Left ventricle myocardium inferior (tissue), 1 donor: ENCODE measurements at regions not wholly inside any gene's neighbourhood (a gene's known extent, or its start where the extent isn't known, plus 50 kb on each side); places are given as distances from the start of the nearest gene placed in this dataset.

Experiments used
- DNase-seq: peaks from one replicate; pipeline ENCODE4 v3.0.0-alpha.2; 2020
- H3K27ac ChIP-seq: fragments of 200-600 bp; replicated peaks from 2 replicates; pipeline ENCODE4 v1.8.0; 2021
- H3K27me3 ChIP-seq: fragments of 200-600 bp; 2 replicates; pipeline ENCODE4 v1.8.0; 2021; ENCODE audit warnings: low read depth
- H3K36me3 ChIP-seq: fragments of 200-600 bp; 2 replicates; pipeline ENCODE4 v1.8.0; 2021
- H3K4me1 ChIP-seq: fragments of 200-600 bp; 2 replicates; pipeline ENCODE4 v1.8.0; 2021
- H3K4me3 ChIP-seq: fragments of 200-600 bp; 2 replicates; pipeline ENCODE4 v1.8.0; 2021; ENCODE audit warnings: mild to moderate bottlenecking, moderate library complexity
- H3K9me3 ChIP-seq: fragments of 200-600 bp; replicated peaks from 2 replicates; pipeline ENCODE4 v1.8.0; 2021
- CTCF ChIP-seq: fragments of 200-600 bp; IDR thresholded peaks from 2 replicates; pipeline ENCODE4 v1.8.0; 2021; ENCODE audit warnings: antibody characterized with exemption, mild to moderate bottlenecking, borderline replicate concordance
- intact Hi-C: fragments of 100-400 bp; cut with micrococcal nuclease; formaldehyde crosslinking; loops from one replicate; pipeline ENCODE4 v1.11.0; 2022
- donor health status: DM: no; HTN: yes; CAD: no; lungs with severe emphysema.

GRCh38 chr3:34002569-34003100 is 204.2 kb downstream of the PDCD6IP start:
- Histone ChIP-seq H3K27me3 (peaks cover 13% of the 10 kb centered on the region), H3K4me1 (no peaks in the 10 kb centered on the region), H3K9me3 (no peaks in the 10 kb centered on the region), H3K4me3 (no peak overlapping the region), H3K27ac (no peak overlapping the region), H3K36me3 (no peaks in the 10 kb centered on the region)
- intact Hi-C loops: no loop called here
- no peak for TF ChIP-seq CTCF
- no peak for DNase-seq

GRCh38 chr3:34005886-34006285 is 207.5 kb downstream of the PDCD6IP start:
- intact Hi-C loops: no loop called here
- Histone ChIP-seq H3K27ac (no peak overlapping the region), H3K4me3 (no peak overlapping the region), H3K4me1 (no peaks in the 10 kb centered on the region), H3K36me3 (no peaks in the 10 kb centered on the region), H3K9me3 (no peaks in the 10 kb centered on the region), H3K27me3 (peaks cover 13% of the 10 kb centered on the region)
- DNase-seq: no peak
- TF ChIP-seq CTCF: no peak

DNA sequence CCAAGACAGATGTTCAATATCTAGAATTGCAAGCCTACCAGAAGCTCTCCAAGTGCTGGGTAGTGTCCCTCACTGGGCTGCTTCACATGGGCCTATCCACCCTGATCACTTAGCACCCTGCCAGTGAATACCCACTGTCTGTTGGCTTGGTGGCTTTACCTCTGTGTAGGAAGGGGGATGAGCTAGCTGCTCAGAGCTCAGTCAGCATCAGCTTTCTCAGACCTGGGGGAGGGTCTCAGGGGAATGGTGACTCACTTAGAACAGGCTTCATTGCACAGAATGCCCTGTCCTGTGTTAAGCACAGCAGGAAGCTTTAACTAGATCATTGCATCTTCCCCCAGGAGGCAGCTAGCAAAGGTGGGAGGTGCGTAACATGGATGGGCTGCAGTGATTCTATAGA is 209.8 kb downstream of the PDCD6IP start:
- Histone ChIP-seq H3K27ac (no peak overlapping the region), H3K36me3 (no peaks in the 10 kb centered on the region), H3K4me3 (no peak overlapping the region), H3K9me3 (no peaks in the 10 kb centered on the region), H3K27me3 (peaks cover 13% of the 10 kb centered on the region), H3K4me1 (no peaks in the 10 kb centered on the region)
- no peak for TF ChIP-seq CTCF
- intact Hi-C loops: no loop called here
- DNase-seq: no peak

- Histone ChIP-seq H3K4me3 (no peak overlapping the region), H3K27ac (no peak overlapping the region), H3K27me3 (peaks cover 11% of the 10 kb centered on the region), H3K4me1 (no peaks in the 10 kb centered on the region), H3K36me3 (no peaks in the 10 kb centered on the region), H3K9me3 (no peaks in the 10 kb centered on the region)
- no peak for DNase-seq
- TF ChIP-seq CTCF: no peak
- intact Hi-C loops: no loop called here
Observed at GRCh38 chr3:34008836-34009809, 210.7 kb downstream of the PDCD6IP start.

DNA sequence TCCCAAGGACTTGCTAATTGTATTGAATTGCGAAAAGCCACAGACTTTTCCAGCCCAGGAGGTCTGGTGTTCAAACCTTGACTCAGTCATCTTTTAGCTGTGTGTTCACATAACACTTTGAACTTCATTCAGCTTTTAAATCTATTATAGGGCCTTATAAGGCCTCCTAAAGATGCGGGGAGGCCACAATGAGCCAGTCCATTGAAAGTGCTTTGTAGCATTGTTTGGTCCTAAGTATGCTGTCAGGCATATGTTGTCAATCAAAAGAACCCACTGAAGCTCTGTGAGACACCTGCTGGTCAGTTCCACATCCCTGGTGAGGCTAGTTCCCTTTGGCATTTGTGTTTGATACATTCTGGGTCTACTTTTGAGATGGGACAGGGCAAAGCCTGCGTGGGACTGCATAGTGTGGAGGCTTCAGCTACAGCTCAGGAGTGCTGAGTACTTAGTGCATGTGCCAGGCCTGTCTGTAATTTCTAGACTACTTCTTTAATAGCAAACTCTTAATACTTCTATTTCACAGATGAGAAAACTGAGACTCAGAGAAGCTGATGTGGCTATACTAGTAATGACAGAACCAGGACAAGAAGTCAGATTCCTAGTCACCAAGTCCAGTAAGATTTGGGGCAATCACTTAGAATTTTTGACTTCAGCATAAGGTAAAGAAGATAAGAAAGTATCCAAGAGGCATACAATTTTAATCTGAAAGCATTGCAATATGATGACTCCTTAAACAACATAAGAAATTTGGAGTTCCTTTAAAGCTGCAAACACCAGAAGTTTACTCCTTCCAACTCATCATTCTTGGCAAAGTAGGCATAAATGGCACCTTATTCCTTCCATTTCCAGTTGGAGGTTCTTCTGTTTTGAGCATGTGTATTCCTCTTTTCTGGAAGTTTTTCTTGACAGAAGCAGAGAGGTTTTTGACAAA is 213.0 kb downstream of the PDCD6IP start:
- H3K4me3 ChIP-seq: no peak overlapping the region
- H3K27me3 ChIP-seq: peaks cover 5% of the 10 kb centered on the region
- no peaks in the 10 kb centered on the region for H3K36me3 ChIP-seq
- no peak for TF ChIP-seq CTCF
- intact Hi-C loops: no loop called here
- no peaks in the 10 kb centered on the region for H3K9me3 ChIP-seq
- no peak overlapping the region for H3K27ac ChIP-seq
- no peaks in the 10 kb centered on the region for H3K4me1 ChIP-seq
- no peak for DNase-seq
